Trophoblast cell (in vitro differentiated cells and primary cell): ENCODE measurements at regions not wholly inside any gene's neighbourhood (a gene's known extent, or its start where the extent isn't known, plus 50 kb on each side); places are given as distances from the start of the nearest gene placed in this dataset.
"Not testable (repeated sequence)": the region's sequence is repeated elsewhere in the genome, so short reads cannot be mapped to it uniquely, and the experiment has no call there.

Experiments used
- DNase-seq, 2 donors: peaks; one replicate each; pipeline ENCODE4 v3.0.0-alpha.2; 2016
- H2AFZ ChIP-seq: 2 replicates; pipeline ENCODE4 v1.6.1; 2013; ENCODE audit warnings: low read length, moderate library complexity, mild to moderate bottlenecking; ENCODE audit not compliant: insufficient read depth, poor library complexity
- H2AK5ac ChIP-seq: 2 replicates; pipeline ENCODE4 v1.6.1; 2013; ENCODE audit warnings: mild to moderate bottlenecking, low read length
- H2BK120ac ChIP-seq: 2 replicates; pipeline ENCODE4 v1.6.1; 2013; ENCODE audit warnings: low read length, mild to moderate bottlenecking, moderate library complexity; ENCODE audit not compliant: insufficient read depth, poor library complexity
- H2BK12ac ChIP-seq: 2 replicates; pipeline ENCODE4 v1.6.1; 2013; ENCODE audit warnings: mild to moderate bottlenecking, low read length, moderate library complexity
- H2BK5ac ChIP-seq: 2 replicates; pipeline ENCODE4 v1.6.1; 2013; ENCODE audit warnings: low read length, low read depth, moderate library complexity, mild to moderate bottlenecking; ENCODE audit not compliant: poor library complexity
- H3K14ac ChIP-seq: 2 replicates; pipeline ENCODE4 v1.6.1; 2013; ENCODE audit warnings: mild to moderate bottlenecking, low read length
- H3K18ac ChIP-seq: 2 replicates; pipeline ENCODE4 v1.6.1; 2013; ENCODE audit warnings: mild to moderate bottlenecking, low read length
- H3K23ac ChIP-seq: 2 replicates; pipeline ENCODE4 v1.6.1; 2013; ENCODE audit warnings: low read length
- H3K27ac ChIP-seq: 2 replicates; pipeline ENCODE4 v1.5.1; 2013; ENCODE audit warnings: low read depth, mild to moderate bottlenecking, inconsistent platforms, low read length, moderate library complexity
- H3K27me3 ChIP-seq: 2 replicates; pipeline ENCODE4 v1.6.1; 2013; ENCODE audit warnings: inconsistent platforms, mild to moderate bottlenecking, low read length, moderate library complexity; ENCODE audit not compliant: insufficient read depth
- H3K36me3 ChIP-seq, 2 experiments: 1 replicate in 1 of 2; 2 replicates in 1 of 2; pipeline ENCODE4 v1.6.1; 2013; ENCODE audit warnings: low read length in 2 of 2, mild to moderate bottlenecking in 2 of 2, moderate library complexity in 1 of 2; ENCODE audit not compliant: insufficient read depth in 2 of 2, control insufficient read depth in 1 of 2
- H3K4ac ChIP-seq: 2 replicates; pipeline ENCODE4 v1.6.1; 2013; ENCODE audit warnings: low read depth, mild to moderate bottlenecking, low read length, moderate library complexity
- H3K4me1 ChIP-seq, 2 experiments: 1 replicate in 1 of 2; 2 replicates in 1 of 2; pipeline ENCODE4 v1.6.1; 2013; ENCODE audit warnings: low read length in 2 of 2, mild to moderate bottlenecking in 2 of 2, moderate library complexity in 1 of 2; ENCODE audit not compliant: insufficient read depth in 2 of 2, control insufficient read depth in 1 of 2
- H3K4me2 ChIP-seq: 2 replicates; pipeline ENCODE4 v1.6.1; 2013; ENCODE audit warnings: inconsistent platforms, mild to moderate bottlenecking, low read length, moderate library complexity
- H3K4me3 ChIP-seq: 2 replicates; pipeline ENCODE4 v1.5.1; 2013; ENCODE audit warnings: mild to moderate bottlenecking, low read depth, low read length, inconsistent platforms
- H3K79me1 ChIP-seq: one replicate; pipeline ENCODE4 v1.6.1; 2013; ENCODE audit warnings: low read length
- H3K79me2 ChIP-seq: 2 replicates; pipeline ENCODE4 v1.6.1; 2013; ENCODE audit warnings: low read length, mild to moderate bottlenecking; ENCODE audit not compliant: control insufficient read depth, insufficient read depth, poor library complexity
- H3K9ac ChIP-seq: 2 replicates; pipeline ENCODE4 v1.6.1; 2013; ENCODE audit warnings: mild to moderate bottlenecking, low read length
- H3K9me3 ChIP-seq: 2 replicates; pipeline ENCODE4 v1.6.1; 2013; ENCODE audit warnings: low read depth, mild to moderate bottlenecking, control low read depth, inconsistent platforms, low read length; ENCODE audit not compliant: insufficient read depth
- H4K12ac ChIP-seq: 2 replicates; pipeline ENCODE4 v1.6.1; 2013; ENCODE audit warnings: low read depth, mild to moderate bottlenecking, low read length, moderate library complexity
- H4K8ac ChIP-seq: 2 replicates; pipeline ENCODE4 v1.6.1; 2013; ENCODE audit warnings: low read depth, mild to moderate bottlenecking, low read length, moderate library complexity
- H4K91ac ChIP-seq: one replicate; pipeline ENCODE4 v1.6.1; 2013; ENCODE audit warnings: low read depth, mild to moderate bottlenecking, low read length, moderate library complexity
- WGBS: extraction: QIAGEN DNeasy Blood & Tissue Kit; methylation state at CpG from one replicate; pipeline ENCODE4 v1.1.7; 2013; ENCODE audit warnings: missing lambda C conversion rate; ENCODE audit not compliant: insufficient read length, insufficient coverage; ENCODE audit errors: extremely low coverage; 5-methylcytosine and 5-hydroxymethylcytosine counted together

DNA sequence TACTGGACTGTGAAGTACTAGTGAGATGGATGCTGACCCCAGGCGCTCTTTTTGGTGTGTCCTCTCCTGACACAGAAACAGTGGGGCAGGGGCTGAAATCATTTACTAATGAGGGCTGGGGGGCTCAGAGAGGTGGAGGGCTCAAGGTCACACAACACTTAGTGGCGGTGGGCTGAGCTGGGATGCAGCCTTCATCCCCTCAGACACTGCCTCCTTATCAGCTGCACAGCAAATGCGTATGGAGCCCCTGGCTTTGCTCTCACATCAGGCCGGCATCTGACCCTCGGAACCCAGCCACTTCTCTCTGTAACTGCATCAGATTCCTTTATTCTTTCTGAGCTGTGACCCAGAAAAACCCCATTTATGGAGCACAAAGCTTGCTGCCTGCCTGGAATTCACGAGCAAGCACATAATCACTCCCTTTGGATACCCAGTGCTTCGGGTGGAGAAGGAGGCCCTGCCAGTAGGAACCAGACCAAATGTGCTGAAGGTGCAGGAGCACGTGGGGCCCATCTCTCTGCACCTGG is 736.6 kb downstream of the TBC1D22A start:
- Histone ChIP-seq H3K4ac (no peak overlapping the region), H3K36me3 (no peaks in the 10 kb centered on the region), H3K27me3 (no peaks in the 10 kb centered on the region), H2AK5ac (no peak overlapping the region), H3K27ac (no peak overlapping the region), H3K9ac (no peak overlapping the region), H4K8ac (no peak overlapping the region), H2BK12ac (no peak overlapping the region), H2BK120ac (no peak overlapping the region), H4K12ac (no peak overlapping the region), H3K79me2 (no peaks in the 10 kb centered on the region), H3K9me3 (peaks cover 42% of the 10 kb centered on the region), H3K23ac (no peak overlapping the region), H3K18ac (no peak overlapping the region), H4K91ac (no peak overlapping the region), H2BK5ac (no peak overlapping the region), H3K4me2 (no peak overlapping the region), H3K14ac (no peak overlapping the region), H3K4me1 (no peaks in the 10 kb centered on the region), H3K79me1 (no peaks in the 10 kb centered on the region), H2AFZ (no peak overlapping the region), H3K4me3 (no peak overlapping the region)
- no CpG with 5 or more reads among the region's 8 CpGs for WGBS
- DNase-seq, result no peak

GRCh38 chr22:47497666-47498065 is 735.2 kb downstream of the TBC1D22A start:
- Histone ChIP-seq H3K18ac (no peak overlapping the region), H3K36me3 (no peaks in the 10 kb centered on the region), H3K27ac (no peak overlapping the region), H3K79me2 (no peaks in the 10 kb centered on the region), H3K27me3 (no peaks in the 10 kb centered on the region), H3K4ac (no peak overlapping the region), H4K91ac (no peak overlapping the region), H3K79me1 (no peaks in the 10 kb centered on the region), H2AFZ (no peak overlapping the region), H2BK12ac (no peak overlapping the region), H2BK5ac (no peak overlapping the region), H3K23ac (no peak overlapping the region), H4K12ac (no peak overlapping the region), H3K9me3 (peaks cover 49% of the 10 kb centered on the region), H4K8ac (no peak overlapping the region), H3K4me3 (no peak overlapping the region), H3K14ac (no peak overlapping the region), H2AK5ac (no peak overlapping the region), H3K4me2 (no peak overlapping the region), H2BK120ac (no peak overlapping the region), H3K4me1 (no peaks in the 10 kb centered on the region), H3K9ac (no peak overlapping the region)
- WGBS, result no CpG with 5 or more reads among the region's 7 CpGs
- DNase-seq, result no peak

GRCh38 chr22:47495110-47495509 is 732.7 kb downstream of the TBC1D22A start:
- no peak overlapping the region for H3K14ac ChIP-seq
- no CpG with 5 or more reads among the region's 1 CpG for WGBS
- no peak overlapping the region for H2AFZ ChIP-seq
- no peak overlapping the region for H3K18ac ChIP-seq
- H3K9ac ChIP-seq, result no peak overlapping the region
- H3K27ac ChIP-seq, result no peak overlapping the region
- H4K8ac ChIP-seq, result no peak overlapping the region
- H3K36me3 ChIP-seq, result no peaks in the 10 kb centered on the region
- DNase-seq, result no peak
- H3K79me2 ChIP-seq, result no peaks in the 10 kb centered on the region
- H3K27me3 ChIP-seq, result no peaks in the 10 kb centered on the region
- no peak overlapping the region for H2BK5ac ChIP-seq
- no peak overlapping the region for H3K4me2 ChIP-seq
- peaks cover 50% of the 10 kb centered on the region for H3K9me3 ChIP-seq
- H4K91ac ChIP-seq, result no peak overlapping the region
- H3K4ac ChIP-seq, result no peak overlapping the region
- no peaks in the 10 kb centered on the region for H3K79me1 ChIP-seq
- no peak overlapping the region for H2AK5ac ChIP-seq
- no peaks in the 10 kb centered on the region for H3K4me1 ChIP-seq
- no peak overlapping the region for H3K23ac ChIP-seq
- H3K4me3 ChIP-seq, result no peak overlapping the region
- H4K12ac ChIP-seq, result no peak overlapping the region
- H2BK12ac ChIP-seq, result no peak overlapping the region
- H2BK120ac ChIP-seq, result no peak overlapping the region

DNA sequence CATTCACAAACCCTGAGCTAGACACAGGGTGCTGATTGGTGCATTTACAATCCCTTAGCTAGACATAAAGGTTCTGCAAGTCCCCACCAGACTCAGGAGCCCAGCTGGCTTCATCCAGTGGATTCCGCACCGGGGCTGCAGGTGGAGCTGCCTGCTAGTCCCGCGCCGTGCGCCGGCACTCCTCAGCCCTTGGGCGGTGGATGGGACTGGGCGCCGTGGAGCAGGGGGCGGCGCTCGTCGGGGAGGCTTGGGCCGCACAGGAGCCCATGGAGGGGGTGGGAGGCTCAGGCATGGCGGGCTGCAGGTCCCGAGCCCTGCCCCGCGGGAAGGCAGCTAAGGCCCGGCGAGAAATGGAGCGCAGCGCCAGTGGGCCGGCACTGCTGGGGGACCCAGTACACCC is 725.7 kb downstream of the TBC1D22A start:
- H3K36me3 ChIP-seq, H3K27me3 ChIP-seq, H4K8ac ChIP-seq, H3K79me2 ChIP-seq, H2BK5ac ChIP-seq, H3K4me3 ChIP-seq, H3K14ac ChIP-seq, H2BK12ac ChIP-seq, H2AK5ac ChIP-seq, H3K9ac ChIP-seq, H4K91ac ChIP-seq, DNase-seq, H3K79me1 ChIP-seq, H3K23ac ChIP-seq, H3K18ac ChIP-seq, H3K4me2 ChIP-seq, H2BK120ac ChIP-seq, H3K4me1 ChIP-seq, H3K4ac ChIP-seq, H3K27ac ChIP-seq, H2AFZ ChIP-seq, H4K12ac ChIP-seq: not testable (repeated sequence)
- WGBS, result no CpG with 5 or more reads among the region's 24 CpGs
- peaks cover 32% of the 10 kb centered on the region for H3K9me3 ChIP-seq
